BE2C (cell line): ENCODE measurements at regions not wholly inside any gene's neighbourhood (a gene's known extent, or its start where the extent isn't known, plus 50 kb on each side); places are given as distances from the start of the nearest gene placed in this dataset.

Source experiments
- DNase-seq: peaks from one replicate; pipeline ENCODE4 v3.0.0-alpha.2; 2020
- H3K27me3 ChIP-seq: fragments of 250-450 bp; sonication (Bioruptor Pico); 2 replicates; pipeline ENCODE4 v1.5.1; 2020; ENCODE audit warnings: mild to moderate bottlenecking
- H3K36me3 ChIP-seq: fragments of 250-450 bp; sonication (Bioruptor Pico); 2 replicates; pipeline ENCODE4 v1.5.1; 2020; ENCODE audit warnings: mild to moderate bottlenecking
- H3K4me1 ChIP-seq: fragments of 250-450 bp; sonication (Bioruptor Pico); 2 replicates; pipeline ENCODE4 v1.5.1; 2020
- H3K4me3 ChIP-seq: 2 replicates; pipeline ENCODE4 v1.5.1; 2011; ENCODE audit warnings: low read depth, low read length
- H3K9me3 ChIP-seq: fragments of 250-450 bp; sonication (Bioruptor Pico); 2 replicates; pipeline ENCODE4 v1.5.1; 2020
- CTCF ChIP-seq: IDR thresholded peaks from 2 replicates; pipeline ENCODE4 v1.5.1; 2012; ENCODE audit warnings: mild to moderate bottlenecking, low read depth, low read length

GRCh38 chr4:59126159-59126558 lies 2016.0 kb upstream of the IGFBP7 start:
- no peaks in the 10 kb centered on the region for H3K9me3 ChIP-seq
- no peaks in the 10 kb centered on the region for H3K4me1 ChIP-seq
- H3K4me3 ChIP-seq, result no peak overlapping the region
- no peaks in the 10 kb centered on the region for H3K27me3 ChIP-seq
- TF ChIP-seq CTCF, result no peak
- DNase-seq, result no peak
- H3K36me3 ChIP-seq, result no peaks in the 10 kb centered on the region

GRCh38 chr4:59127006-59127405 lies 2016.8 kb upstream of the IGFBP7 start:
- no peak for DNase-seq
- no peaks in the 10 kb centered on the region for H3K4me1 ChIP-seq
- H3K4me3 ChIP-seq, result no peak overlapping the region
- H3K9me3 ChIP-seq, result no peaks in the 10 kb centered on the region
- no peak for TF ChIP-seq CTCF
- H3K36me3 ChIP-seq, result no peaks in the 10 kb centered on the region
- no peaks in the 10 kb centered on the region for H3K27me3 ChIP-seq

- Histone ChIP-seq H3K36me3 (no peaks in the 10 kb centered on the region), H3K9me3 (no peaks in the 10 kb centered on the region), H3K27me3 (no peaks in the 10 kb centered on the region), H3K4me1 (no peaks in the 10 kb centered on the region), H3K4me3 (no peak overlapping the region)
- no peak for TF ChIP-seq CTCF
- DNase-seq, result no peak
These were observed 2017.6 kb upstream of the IGFBP7 start for GRCh38 chr4:59127743-59128142.

GRCh38 chr4:59135248-59135985 lies 2025.2 kb upstream of the IGFBP7 start:
- H3K36me3 ChIP-seq, result no peaks in the 10 kb centered on the region
- no peak for TF ChIP-seq CTCF
- DNase-seq, result no peak
- no peaks in the 10 kb centered on the region for H3K4me1 ChIP-seq
- H3K9me3 ChIP-seq, result no peaks in the 10 kb centered on the region
- no peak overlapping the region for H3K4me3 ChIP-seq
- H3K27me3 ChIP-seq, result no peaks in the 10 kb centered on the region

- H3K27me3 ChIP-seq, result no peaks in the 10 kb centered on the region
- no peaks in the 10 kb centered on the region for H3K4me1 ChIP-seq
- H3K4me3 ChIP-seq, result no peak overlapping the region
- no peak for DNase-seq
- no peak for TF ChIP-seq CTCF
- H3K9me3 ChIP-seq, result no peaks in the 10 kb centered on the region; the same call in 1 of the 2 replicates
- H3K36me3 ChIP-seq, result no peaks in the 10 kb centered on the region
These were observed 2038.9 kb upstream of the ADGRL3 start for GRCh38 chr4:59161249-59161648.

GRCh38 chr4:59175617-59176016 lies 2024.5 kb upstream of the ADGRL3 start:
- H3K4me3 ChIP-seq, result no peak overlapping the region
- TF ChIP-seq CTCF, result no peak
- no peaks in the 10 kb centered on the region; the same call in 1 of the 2 replicates for H3K9me3 ChIP-seq
- no peaks in the 10 kb centered on the region for H3K4me1 ChIP-seq
- no peaks in the 10 kb centered on the region for H3K36me3 ChIP-seq
- DNase-seq, result no peak
- H3K27me3 ChIP-seq, result no peaks in the 10 kb centered on the region
